ENCODE measurements at regions not wholly inside any gene's neighbourhood (a gene's known extent, or its start where the extent isn't known, plus 50 kb on each side); places are given as distances from the start of the nearest gene placed in this dataset.

- TF ChIP-seq POLR2AphosphoS5 (IDR thresholded peaks at IDR 0.05; ENCODE audit: insufficient read depth, low read depth, low read length) (no peak), CTCF (IDR thresholded peaks at IDR 0.05; ENCODE audit: extremely low read depth in 1 of 2, insufficient read depth in 1 of 2, low read depth in 1 of 2, low read length in 2 of 2) (no peak), MAX (IDR thresholded peaks at IDR 0.05; ENCODE audit: insufficient read depth, insufficient read length) (no peak), GATA2 (IDR thresholded peaks at IDR 0.05; ENCODE audit: insufficient read depth, insufficient read length, low read depth, low read length) (no peak), JUN (IDR thresholded peaks at IDR 0.05; ENCODE audit: borderline replicate concordance, insufficient read depth, insufficient read length, low read depth) (no peak), FOS (IDR thresholded peaks at IDR 0.05; ENCODE audit: borderline replicate concordance, insufficient read depth, low read length) (no peak), POLR2A (IDR thresholded peaks at IDR 0.05; ENCODE audit: low read depth, low read length) (no peak), MYC (IDR thresholded peaks at IDR 0.05; ENCODE audit: low read depth, low read length) (no peak), EZH2 (IDR thresholded peaks at IDR 0.05; ENCODE audit: borderline replicate concordance, low read depth, low read length, severe bottlenecking) (no peak)
- POLR2A ChIA-PET: no interaction called here
- dilution Hi-C loops (cut with MboI; ENCODE audit: extremely low pct_ligation_motif_present, low sequenced_read_pairs): no loop called here
- FAIRE-seq: no peak
- Histone ChIP-seq H4K20me1 (replicated peaks; ENCODE audit: control insufficient read depth, extremely low read depth, insufficient read depth, low read length) (no peaks in the 10 kb centered on the region), H3K4me1 (ENCODE audit: control insufficient read depth, extremely low read depth, insufficient read depth, low read length) (no peaks in the 10 kb centered on the region), H3K9me1 (replicated peaks; ENCODE audit: control insufficient read depth, extremely low read depth, insufficient read depth, low read length) (no peaks in the 10 kb centered on the region), H3K36me3 (ENCODE audit: control insufficient read depth in 2 of 2, extremely low read depth in 1 of 2, insufficient read depth in 2 of 2, low read length in 2 of 2) (no peaks in the 10 kb centered on the region), H3K27me3 (ENCODE audit: control insufficient read depth in 2 of 2, insufficient read depth in 2 of 2, low read length in 2 of 2) (no peaks in the 10 kb centered on the region), H3K4me2 (ENCODE audit: insufficient read depth, low read length) (no peak overlapping the region), H3K79me2 (ENCODE audit: control insufficient read depth, insufficient read depth, low read length) (no peaks in the 10 kb centered on the region), H3K9me3 (replicated peaks; ENCODE audit: control insufficient read depth, insufficient read depth, low read length) (peaks cover 2% of the 10 kb centered on the region), H3K27ac (ENCODE audit: insufficient read depth, low read depth, low read length) (no peak overlapping the region), H3K4me3 (replicated peaks in 1 of 3; ENCODE audit: insufficient read depth in 1 of 3, low read depth in 1 of 3, low read length in 3 of 3) (no peak overlapping the region), H3K9ac (replicated peaks; ENCODE audit: extremely low read depth, insufficient read depth, low read length) (no peak overlapping the region), H2AFZ (ENCODE audit: low read depth, low read length) (no peak overlapping the region)
- CTCF ChIA-PET: no interaction called here
- BruUV-seq (replicated peaks): no TSS peak
- intact Hi-C loops (cut with micrococcal nuclease): no loop called here
- no peak for DNase-seq (ENCODE audit: low read depth, low spot score)
These were observed 1103.7 kb upstream of the CELF2 start for GRCh38 chr10:9913876-9914514.

Measured in endothelial cell of umbilical vein (primary cell).